ENCODE measurements at regions not wholly inside any gene's neighbourhood (a gene's known extent, or its start where the extent isn't known, plus 50 kb on each side); places are given as distances from the start of the nearest gene placed in this dataset.
"Not testable (repeated sequence)": the region's sequence is repeated elsewhere in the genome, so short reads cannot be mapped to it uniquely, and the experiment has no call there.

DNA sequence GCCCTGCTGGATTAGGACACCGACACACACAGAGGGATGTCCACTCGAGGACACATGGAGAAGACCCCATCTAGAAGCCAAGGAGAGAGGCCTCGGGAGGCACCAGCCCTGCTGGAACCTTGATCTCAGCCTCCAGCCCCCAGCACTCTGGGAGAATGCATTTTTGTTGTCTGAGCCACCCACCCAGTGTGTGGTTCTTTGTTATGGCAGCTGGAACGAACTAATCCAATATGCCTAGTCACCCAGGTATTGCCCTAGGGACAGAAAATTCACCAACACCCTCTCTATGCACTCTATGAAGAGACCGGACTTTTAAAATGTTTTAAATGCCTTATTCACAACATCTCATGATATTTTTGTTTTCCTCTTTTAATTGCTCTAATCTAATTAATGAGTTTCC lies 117.4 kb downstream of the CRYAA start:
- no peak for DNase-seq

DNA sequence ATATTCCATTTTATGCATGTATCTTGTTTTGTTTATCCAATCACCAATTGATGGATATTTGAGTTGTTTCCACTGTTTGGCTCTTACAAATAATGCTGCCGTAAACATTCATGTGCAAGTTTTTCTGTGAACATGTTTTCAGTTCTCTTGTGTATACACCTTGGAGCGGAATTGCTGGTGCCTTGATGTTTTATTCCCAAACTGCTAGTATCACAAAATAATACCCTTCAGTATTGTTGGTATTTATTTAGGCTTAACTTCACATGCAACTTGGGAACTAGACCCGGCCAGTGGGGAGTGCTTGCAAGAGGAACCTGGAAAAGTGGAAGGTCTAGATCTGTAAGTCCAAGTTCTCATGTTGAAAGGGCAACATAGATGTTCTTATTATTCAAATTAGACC lies 115.9 kb downstream of the CRYAA start:
- no peak for DNase-seq

- no peak for DNase-seq
Measured at GRCh38 chr21:43284238-43284637, 115.4 kb downstream of the CRYAA start.

- DNase-seq = not testable (repeated sequence)
Measured at GRCh38 chr21:43283925-43284221, 115.1 kb downstream of the CRYAA start.

DNA sequence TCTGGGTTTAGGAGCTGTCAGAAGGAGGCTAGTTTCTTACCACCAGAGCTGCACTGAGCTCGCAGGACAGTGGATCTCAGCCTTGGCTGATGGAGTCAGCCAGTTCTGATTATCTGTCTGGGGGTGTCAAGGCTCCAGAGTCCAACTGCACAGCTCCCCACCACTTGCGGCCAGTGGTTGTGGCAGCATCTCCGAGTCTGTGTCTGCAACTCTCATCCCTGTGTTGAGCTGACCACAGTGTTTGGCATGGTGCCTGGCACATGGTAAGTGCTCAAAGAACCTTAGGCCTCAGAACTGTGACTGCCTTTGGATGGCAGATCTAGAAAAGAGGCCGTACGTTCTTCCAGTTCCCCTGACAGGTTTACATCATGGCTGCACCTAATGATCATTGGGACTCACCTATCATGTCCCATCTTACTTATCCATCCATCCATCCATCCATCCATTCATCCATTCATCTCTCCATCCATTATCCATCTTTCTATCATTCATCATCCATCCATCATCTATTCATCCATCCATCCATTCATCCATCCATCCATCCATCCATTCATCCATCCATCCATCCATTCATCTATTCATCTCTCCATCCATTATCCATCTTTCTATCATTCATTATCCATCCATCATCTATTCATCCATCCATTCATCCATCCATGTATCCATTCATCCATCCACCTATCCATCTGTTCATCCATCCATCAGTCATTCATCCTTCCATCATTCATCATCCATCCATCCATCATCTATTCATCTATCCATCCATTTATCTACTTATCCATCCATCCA lies 114.5 kb downstream of the CRYAA start:
- no peak for DNase-seq

DNA sequence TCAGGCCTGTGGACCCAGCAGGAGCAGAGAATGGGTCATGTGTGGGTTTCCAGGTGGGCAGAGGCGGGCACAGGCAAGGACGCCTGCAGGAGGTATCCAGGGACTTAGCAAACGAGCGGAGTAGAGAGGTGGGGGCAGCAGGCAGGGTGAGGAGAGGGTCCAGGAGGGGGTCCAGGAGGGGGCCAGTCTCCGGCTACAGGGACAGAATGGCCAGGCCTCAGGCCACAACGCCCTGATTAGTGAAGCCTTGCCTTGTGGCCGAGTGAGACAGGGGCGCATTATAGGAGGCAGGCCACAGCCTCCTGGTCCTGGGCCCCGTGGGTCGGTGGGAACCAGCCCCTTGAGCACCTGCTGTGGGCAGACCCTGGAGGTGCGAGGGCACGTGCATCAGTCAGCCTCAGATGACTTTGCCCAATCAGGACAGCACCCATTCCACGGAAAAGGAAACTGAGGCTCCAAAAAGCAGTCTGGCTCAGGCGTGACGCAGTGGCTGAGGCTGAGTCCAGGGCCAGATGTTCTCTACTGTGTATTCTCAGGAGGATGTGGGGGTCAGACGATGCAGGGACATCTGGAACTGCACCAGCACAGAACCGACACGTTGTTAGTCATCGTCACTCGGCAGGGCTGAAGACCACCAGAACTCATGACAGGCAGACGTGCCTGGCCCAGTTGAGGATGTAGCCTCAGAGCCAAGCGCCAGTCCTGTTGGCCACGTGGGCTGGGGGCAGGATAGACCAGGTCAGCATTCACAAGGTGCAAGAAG lies 113.7 kb downstream of the CRYAA start:
- no peak for DNase-seq

- DNase-seq = no peak
Measured at GRCh38 chr21:43281661-43282357, 113.0 kb downstream of the CRYAA start.

- no peak for DNase-seq
Measured at GRCh38 chr21:43280949-43281633, 112.3 kb downstream of the CRYAA start.

GRCh38 chr21:43279578-43279894 lies 110.7 kb downstream of the CRYAA start:
- no peak for DNase-seq

GRCh38 chr21:43278766-43279577 lies 110.2 kb downstream of the CRYAA start:
- DNase-seq = no peak

- DNase-seq = no peak
Measured at GRCh38 chr21:43278359-43278758, 109.6 kb downstream of the CRYAA start.

DNA sequence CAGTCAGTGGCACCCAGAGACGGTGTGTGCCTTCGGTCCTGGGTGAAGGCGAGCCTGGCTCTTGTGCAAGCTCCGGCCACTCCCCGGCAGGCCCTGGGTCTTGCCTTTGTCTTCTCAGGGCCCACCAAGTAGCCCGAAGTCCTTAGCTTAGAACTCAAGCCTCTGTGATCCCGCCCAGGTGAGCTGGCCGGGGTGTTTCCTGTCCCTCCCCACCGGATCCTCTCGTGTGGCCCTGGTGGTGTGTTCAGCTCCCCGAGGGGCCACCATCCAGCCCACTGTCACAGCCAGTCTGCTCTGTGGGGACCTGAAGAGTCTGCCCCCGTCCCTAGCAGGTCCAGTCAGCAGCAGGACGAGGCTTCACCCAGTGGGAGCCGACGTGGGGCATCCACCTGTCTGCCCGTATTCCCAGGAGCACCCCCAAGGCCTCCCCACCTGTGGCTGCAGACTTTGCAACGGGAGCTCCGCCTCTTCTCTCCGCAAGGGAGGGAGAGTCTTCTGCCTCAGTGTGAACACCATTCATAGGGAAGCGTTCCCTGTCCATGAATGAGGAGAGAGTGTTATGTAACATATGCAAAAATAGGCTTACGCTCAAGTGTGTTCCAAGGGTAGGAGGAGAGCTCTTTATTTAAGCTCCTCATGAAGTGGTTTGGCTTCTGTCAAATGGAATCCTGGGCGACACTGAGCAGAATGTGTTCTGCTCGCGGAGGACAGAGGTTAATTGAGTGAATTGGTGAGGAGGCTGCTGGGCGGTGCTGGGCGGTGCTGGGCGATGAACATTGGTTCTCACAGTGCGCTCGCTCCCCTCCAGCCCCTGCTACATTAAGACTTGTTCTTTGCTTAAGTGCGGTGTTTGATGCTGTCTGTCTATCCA lies 108.9 kb downstream of the CRYAA start:
- no peak for DNase-seq

DNA sequence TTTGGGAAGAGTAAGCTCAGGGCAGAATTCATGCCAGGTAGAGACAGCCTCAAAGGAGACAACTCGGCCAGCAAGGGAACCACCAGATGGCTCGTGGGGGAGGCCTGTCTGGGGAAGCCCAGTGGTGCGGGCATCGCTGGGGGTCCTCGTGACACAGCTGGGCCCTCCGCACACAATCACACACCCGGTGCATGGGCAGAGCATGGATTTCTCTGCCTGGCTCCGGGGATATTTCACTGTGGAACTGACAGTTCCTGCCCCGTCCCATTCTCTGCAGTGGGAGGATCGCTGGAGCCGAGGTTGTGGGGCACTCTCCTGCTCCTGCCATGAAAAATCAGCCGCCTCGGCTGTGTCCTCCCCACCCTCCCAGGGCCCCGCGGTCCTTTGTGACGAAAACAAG lies 108.0 kb downstream of the CRYAA start:
- DNase-seq = no peak

- no peak for DNase-seq
Measured at GRCh38 chr21:43275421-43276211, 106.8 kb downstream of the CRYAA start.

DNA sequence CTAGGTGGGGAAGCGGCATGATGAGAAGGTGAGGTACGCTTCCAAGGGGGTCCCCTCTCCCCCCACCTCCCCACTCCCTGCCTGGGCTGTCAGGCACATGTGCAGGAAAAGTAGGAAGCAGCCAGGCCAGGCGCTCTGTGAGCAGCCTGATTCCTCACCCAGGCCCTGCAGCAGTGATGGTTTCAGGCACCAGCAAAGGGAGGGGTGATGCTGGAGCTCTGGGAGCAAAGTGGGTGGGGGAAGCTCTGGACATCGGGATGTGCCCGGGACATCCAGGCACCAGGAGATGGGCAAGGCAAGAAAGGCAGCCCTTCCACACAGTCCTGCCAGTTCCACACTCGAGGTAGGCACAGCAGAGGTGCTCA lies 106.1 kb downstream of the CRYAA start:
- no peak for DNase-seq

- DNase-seq = no peak
Measured at GRCh38 chr21:43274022-43274945, 105.5 kb downstream of the CRYAA start.

GRCh38 chr21:43273708-43274021 lies 104.9 kb downstream of the CRYAA start:
- DNase-seq = no peak

DNA sequence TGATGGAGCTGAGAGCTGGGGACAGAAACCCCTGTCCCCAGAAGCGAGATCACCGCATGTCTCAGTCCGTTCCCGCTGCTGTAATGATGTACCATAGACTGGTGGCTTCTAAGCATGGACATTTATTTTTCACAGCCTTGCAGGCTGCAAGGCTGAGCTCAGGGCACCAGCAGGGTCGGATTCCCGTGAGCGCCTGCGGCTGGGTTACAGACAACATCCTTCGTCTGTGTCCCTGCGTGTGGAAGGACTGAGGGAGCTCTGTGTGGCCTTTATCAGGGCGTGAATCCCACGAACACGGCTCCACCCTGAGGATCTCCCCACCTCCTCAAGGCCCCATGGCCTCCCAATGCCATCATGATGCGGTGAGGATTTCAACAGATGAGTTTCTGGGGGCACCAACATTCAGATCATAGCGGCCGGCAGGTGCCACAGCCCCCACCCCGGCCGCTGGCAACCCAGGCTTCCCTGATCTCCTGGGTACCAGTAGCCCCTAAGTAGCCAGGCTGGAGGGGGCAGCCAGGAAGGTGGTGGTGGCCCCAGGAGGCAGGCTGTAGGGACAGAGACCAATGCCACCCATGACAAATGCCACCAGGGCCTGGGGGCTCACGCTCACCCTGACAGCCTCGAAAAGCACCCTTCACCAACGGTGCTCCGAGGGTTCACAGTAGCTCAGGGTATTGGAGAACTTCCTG lies 104.4 kb downstream of the CRYAA start:
- DNase-seq = no peak

DNA sequence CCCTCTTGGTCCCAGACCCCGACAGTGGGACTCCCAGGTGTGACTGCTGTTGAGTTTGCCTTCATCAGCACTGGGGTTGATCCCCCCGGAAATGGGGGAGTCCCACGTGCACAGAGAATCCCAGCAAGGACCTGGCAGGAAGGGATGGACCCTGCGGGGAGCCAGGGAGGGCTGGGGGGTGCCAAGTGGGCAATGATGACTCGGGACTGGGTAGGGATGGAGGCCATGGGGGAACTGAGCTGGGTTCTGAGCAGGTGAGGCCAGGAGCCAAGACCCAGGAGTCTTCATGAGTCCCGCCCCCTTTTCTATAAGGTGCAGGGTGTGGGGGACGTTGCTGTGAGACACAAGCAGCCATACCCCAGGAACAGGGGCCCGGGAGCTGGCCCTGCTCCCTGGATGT lies 103.8 kb downstream of the CRYAA start:
- DNase-seq = no peak

Measured in NCI-H2081 treated with DMSO at 0.1 percent for 48 hours (cell line).